Amygdala (tissue), 56 donors: ENCODE measurements at regions not wholly inside any gene's neighbourhood (a gene's known extent, or its start where the extent isn't known, plus 50 kb on each side); places are given as distances from the start of the nearest gene placed in this dataset.
"Not testable (repeated sequence)": the region's sequence is repeated elsewhere in the genome, so short reads cannot be mapped to it uniquely, and the experiment has no call there.

Source experiments
- DNase-seq, 56 donors: peaks; one replicate each; lab custom pipeline; 2025; lab: John Stamatoyannopoulos, UW

DNA sequence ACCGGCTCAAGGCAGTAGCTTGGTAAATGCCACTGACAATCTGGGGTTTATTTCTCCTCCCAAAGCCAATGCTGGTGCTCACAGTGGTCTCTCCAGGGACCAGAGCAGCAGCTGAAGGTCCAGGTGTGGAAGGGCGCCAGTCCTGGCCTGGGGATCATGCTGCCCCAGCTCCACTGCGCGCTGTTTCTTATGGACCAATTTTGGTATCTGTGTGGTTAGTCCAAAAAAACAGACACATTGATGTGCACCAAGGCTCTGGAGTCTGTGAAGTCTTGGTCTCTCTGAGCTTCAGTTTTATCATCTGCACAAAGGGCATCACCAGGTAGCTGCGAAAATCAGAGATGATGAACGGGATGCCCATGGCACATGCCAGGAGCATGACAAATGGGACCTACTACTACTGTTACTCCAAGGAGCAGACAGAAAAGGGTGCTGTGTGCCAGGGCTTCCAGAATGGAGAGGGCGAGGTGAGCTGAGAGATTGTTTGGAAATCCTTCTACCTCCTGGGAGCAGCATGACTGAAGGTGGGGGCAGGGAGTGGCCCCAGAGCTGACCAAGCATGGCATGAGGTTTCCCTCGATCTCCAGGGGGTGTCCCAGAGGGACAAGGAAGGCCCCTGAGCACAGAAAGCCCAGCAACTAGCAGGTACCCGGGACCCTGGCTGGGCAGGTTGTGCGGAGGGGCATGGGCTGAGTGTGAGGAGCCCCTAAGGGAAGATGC lies 134.3 kb upstream of the PRR20G start:
- no peak for DNase-seq

DNA sequence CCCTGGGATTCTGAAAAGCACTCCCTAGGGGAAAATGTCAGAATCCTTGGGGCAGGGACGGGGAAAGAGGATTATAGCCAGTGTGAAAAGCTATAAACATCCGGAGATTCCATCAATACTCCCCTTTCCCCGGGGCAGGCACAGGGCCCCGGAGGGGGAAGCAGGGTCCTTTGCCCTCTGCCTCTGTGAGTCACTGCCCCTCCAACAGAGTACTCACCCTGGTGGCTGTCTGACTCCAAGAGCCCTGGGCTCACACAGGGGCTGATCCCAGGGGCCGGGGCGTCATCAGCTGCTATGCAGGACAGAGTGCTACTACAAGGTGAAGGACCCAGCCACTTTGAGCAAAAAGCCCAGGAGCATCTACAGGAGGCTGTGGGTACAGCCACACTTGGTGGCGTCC lies 133.0 kb upstream of the PRR20G start:
- DNase-seq, result no peak

DNA sequence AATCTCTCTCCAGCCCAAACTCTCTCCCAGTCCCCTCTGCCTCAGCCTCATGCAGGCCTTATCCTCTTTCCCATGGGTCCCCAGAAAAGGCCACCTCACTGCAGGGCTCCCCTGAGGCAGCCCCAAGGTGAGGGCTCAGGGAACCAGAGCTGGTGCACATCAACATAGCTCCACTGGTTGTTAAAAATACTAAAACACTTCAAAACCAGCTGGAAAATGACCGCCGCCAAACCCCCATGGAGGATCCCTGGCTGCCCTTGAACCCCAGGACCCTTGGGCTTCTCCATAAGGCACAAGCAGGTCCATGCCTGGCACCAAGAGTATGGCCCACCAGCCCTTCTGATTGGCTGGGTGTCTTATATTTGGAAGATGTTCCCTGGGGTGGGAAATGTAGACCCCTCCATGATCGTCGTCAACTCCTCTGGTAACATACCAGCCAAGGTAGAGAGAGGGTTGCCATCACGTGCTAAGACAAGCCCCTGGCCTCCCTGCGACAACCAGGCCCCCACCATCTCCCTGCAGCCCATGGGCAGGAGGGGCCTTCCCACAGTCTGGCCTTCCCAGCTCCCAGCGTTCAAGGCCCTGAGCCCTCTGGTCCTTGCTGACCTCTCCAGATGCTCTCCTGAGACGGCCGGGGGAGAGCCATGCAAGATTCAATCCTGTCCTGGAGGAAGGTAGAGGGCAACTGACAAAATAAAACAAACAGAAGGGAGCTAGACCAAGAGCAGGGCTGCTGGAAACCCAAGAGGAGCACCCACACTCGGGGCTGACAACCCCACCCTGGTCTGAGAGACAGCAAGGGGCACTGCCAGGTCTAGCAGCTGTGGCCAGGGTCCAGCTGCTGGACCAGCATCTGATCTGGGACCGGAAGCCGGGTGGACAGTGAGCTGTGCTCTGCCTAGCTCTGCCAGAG lies 132.1 kb upstream of the PRR20G start:
- no peak for DNase-seq

DNA sequence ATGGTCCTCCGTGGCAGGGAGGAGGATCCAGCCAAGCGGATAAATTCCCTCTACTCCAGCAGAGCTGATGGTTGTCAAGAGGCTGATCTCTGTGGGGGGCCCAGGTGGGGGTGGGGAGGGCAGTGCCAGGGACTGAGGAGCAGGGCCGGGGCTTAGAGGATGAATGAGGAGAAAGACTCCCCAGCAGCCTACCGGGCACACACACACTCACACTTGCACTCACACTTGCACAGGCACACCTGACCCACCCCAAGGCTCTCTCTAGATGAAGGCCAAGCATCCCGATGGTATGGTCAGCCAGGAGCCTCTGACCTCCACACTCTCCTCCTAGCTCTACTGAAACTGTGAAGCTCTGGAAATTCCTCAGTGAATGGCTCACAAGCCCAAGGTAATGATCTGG lies 131.3 kb upstream of the PRR20G start:
- DNase-seq, result no peak

DNA sequence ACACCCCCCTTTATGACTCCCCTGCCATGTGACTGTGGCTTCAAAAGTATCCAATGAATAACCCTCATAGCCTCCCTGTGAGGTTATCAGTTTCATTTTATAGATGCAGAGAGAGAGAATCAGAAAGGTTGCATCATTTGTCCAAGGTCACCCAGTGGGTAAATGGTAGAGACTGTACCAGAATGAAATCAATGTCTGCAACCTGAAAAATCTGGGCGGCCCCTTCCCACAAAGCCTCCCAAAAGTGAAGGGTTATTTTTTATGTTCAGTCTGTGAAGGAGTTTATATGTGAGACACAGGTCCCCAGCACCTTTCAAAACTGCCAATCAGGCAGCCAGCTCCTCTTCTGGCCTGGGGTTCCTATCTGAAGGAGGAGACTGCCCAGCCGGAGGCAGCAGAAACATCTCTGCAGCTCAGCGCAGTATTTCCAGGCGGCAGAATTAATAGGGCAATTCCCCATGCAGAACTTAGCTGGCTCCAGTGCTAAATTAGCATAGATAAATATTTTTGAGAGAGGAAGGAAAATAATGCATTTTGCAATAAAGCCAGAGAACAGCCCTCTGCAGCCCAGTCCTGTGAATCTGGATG lies 130.8 kb upstream of the PRR20G start:
- no peak for DNase-seq

DNA sequence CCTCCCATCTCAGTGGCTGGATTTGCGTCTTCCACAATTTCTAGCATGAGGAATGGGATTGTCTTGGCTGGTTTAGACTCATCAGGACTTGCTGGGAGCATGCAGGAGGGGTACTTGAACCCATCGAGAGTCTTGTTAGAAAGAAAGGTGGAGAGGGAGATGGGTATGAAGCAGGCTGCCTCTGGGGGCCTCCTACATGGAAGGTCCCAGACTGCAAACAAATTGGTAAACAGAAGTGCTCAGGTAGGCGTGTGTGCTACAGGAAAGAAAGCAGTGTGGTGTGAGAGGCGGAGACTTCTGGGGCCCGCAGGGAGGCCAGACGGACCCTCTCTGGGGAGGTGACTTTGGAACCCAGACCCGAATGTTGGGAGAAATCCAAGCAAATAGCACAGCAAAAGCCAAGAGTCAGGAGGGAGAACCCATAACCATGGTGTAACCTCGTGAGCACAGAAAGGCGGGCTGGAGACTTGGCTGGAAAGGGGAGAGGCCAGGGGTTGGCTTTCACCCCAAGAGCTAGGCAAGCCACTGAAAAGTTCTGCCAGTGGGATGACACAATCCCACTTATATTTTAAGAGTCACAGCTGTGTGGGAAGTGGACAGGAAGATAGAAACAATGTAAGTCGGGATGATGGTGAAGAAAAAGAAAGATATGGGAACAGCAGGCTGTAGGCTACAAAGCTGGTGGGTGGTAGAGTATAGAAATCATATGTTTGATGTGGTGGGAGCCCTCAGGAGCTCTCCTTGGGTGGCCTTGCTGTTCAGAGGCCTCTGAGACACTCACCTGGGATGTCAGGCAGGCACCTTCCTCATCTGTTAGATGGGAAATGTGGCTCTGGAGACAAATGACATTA lies 130.1 kb upstream of the PRR20G start:
- DNase-seq, result no peak

DNA sequence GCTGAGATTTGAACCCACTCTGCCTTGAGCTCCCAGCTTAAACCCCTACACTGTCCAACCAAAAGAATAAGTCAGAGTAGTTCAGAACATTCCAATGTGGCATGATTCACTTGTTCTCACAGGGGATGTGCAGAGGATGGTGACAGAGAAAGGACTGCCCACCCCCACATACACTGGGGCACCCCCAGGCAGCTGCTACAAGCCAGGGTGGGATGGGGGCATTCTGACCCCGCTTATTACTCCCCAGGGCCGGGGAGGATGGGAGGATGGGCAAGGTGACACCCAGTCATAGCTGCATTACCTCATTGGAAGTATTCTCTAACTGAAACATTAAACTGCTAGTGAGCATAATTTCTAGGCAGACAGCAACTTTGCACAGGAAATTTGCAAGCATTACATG lies 126.0 kb upstream of the PRR20G start:
- DNase-seq, result no peak

DNA sequence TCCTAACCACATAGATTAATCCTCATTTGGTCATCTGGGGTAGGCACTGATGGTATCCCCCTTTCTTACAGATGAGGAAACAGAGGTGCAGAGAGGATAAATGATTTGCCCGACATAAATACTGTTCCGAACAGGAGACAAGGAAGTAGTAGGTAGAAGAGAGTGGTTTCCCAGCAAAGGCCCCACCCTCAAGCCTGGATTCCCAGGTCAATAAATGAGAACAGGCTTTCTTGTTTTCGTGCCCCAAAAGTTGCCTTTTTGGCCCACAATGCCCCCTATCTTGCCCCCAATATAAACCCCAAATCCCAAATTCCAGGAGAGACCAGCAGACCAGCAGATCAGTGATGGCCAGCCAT lies 125.5 kb upstream of the PRR20G start:
- no peak for DNase-seq

DNA sequence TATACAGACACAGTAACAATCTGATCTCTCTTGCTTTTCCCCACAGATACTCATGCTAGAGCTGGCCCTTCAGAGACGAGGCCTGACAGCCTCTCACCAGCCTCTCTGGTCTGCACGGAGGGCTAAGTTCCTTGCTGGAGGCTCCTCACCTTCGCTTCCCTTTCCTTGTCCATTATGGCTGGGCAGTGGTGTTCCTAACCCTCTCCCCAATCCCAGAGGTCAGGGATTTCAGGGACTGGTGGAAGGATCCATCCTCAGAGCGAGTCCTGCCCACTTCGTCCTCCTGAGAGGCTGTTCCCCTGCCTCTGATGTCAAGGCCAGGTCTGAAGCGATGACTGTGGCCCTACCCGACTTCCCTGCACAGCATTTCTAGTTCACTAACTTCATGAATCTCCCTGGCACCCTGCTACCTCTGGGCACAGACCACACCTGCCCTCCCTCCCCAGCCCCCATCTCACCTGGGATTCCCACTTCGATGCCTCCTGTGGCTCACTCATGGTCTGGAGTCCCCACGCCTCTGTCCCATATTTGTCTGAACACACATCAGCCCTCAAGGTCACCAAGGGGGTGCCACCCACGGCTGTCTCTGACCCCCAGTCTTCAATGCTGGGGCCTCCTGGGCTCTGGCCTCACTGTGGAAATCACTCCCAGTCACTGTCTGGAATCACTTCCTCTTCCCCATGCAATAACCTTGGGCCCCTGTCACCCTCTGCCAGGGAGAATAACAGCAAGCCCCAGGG lies 124.9 kb upstream of the PRR20G start:
- DNase-seq, result no peak

DNA sequence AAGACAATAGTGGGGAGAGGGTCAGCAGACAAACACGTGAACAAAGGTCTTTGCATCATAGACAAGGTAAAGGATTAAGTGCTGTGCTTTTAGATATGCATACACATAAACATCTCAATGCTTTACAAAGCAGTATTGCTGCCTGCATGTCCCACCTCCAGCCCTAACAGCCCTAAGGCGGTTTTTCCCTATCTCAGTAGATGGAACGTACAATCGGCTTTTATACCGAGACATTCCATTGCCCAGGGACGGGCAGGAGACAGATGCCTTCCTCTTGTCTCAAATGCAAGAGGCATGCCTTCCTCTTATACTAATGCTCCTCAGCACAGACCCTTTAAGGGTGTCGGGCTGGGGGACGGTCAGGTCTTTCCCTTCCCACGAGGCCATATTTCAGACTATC lies 124.0 kb upstream of the PRR20G start:
- DNase-seq, result not testable (repeated sequence)

DNA sequence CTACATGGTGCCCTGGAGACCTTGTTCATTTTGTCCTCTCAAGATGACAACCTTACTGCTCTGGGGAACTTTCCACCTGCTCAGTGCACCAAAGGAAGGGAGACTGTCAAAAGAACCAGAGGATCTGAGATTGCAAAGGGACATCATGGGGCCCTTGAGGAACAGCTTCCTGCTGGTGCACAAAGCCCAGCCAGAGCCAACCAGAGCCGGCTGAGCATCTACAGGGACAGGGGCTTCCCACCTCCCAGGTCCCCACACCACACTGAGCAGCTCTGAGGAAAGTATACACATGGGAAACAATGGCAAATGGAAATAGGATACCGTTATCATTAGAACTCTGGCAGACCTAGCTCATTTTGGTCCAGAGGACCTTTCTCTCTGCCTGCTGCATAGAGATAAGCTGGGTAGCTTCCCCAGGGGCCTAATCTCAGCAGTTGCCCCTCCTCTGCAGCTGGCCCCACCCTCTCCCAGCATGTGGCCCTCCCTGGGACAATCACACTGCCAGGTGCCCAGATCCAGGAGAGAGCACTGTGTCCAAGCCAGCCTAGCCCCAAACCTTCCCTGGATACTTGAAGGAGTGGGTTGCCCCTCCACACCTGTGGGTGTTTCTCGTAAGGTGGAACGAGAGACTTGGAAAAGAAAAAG lies 123.4 kb upstream of the PRR20G start:
- no peak for DNase-seq

DNA sequence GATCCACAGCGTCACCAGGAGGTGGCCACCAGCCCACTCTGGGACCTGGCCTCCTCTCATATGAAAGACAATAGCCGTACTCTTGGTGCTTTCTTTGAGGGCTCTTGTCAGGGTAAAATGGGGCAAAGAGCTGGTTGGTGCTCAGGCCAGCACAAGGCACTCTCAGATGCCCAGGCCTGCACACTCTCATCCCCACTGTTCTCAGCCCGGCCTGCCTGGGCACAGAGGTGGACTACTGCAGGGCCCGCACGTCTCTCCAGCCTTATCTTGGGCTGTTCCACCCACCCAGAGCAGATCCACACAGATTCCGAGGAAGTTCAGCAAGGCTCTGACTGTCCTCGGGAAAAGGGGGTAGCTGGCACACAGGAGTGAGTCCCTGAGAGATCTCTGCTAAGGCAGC lies 122.8 kb upstream of the PRR20G start:
- DNase-seq, result no peak

DNA sequence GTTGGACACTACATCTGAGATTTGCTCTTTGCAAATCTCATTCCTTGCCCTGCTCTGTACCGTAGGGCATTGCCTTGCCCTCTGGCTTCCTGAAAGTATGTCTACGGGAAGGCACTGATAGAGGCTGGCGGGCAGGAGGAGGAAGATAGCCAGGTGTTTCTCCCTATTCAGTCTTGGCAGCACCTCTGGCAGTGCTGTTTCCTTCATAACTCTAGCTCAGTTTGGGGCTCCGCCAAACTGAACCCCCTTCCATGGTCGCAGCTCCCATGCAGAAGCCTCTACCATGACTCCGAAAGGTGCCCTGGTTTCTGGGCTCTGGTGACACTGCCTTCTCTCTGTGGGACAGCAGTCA lies 122.3 kb upstream of the PRR20G start:
- no peak for DNase-seq

DNA sequence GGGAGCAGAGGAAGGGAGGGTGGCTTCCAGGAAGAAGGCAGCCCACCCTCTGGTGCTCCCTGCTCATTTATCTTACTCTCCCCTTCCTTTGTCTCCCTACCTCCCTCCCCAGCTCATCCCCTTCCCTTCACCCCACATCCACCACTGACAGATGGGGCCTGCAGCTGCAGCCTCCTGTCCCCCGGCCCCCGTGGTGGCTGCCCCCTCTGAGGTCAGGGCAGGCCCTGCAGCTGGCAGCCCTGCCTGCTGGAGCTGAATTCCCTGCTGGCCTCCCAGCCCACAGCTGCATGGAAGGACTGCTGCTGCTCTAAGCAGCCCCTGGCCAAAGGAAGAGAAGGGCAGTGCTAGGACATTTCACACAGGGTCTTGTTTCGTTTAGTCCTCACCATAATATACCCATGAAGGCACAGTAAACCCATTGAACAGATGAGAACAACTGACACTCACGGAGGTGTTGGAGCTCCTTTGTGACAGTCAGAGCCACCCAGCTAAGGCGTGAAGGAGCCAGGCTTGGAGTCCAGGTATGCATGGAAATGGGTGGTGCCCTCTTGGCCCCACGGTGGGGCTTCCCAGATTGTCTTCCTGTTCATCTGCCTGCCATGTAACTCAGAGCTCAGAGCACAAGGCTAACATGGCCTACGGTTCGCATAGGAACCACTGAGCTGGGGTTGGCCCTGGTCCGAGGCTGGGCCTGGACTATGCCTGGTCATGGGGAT lies 121.7 kb upstream of the PRR20G start:
- no peak for DNase-seq

DNA sequence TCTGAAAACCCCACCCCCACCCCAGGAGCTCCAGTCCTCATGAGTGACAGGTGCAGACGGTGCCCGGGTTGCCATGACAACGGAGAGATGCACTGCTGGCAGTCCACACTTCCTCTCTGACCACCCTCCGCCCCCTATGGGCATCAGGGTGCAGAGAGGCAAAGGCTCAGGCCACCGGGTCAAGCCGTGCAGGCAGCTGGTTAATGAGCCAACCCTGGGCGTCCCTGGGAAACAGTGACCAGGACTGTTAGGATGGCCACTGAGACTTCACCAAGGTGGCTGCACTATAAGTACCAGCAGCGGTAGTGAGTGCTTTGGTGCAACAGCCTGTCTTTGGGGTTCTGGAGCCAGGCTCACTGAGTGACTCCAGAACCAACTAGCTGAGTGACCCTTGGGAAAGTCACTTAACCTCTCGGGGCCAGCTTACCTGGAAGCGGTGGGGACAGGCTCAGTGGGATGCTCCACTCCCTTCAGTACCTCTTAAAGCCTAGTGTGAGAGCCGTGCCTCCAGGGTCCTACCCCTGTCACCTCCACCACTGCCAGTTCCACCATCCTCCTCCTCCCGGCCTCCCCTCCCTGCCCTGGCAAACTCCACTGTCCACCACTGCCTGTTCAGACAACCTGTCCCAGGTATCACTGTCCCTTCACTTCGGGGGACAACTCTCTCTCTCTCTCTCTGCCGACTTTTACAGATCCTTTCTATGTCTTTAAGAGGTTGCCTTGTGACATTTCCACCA lies 121.0 kb upstream of the PRR20G start:
- DNase-seq, result no peak

DNA sequence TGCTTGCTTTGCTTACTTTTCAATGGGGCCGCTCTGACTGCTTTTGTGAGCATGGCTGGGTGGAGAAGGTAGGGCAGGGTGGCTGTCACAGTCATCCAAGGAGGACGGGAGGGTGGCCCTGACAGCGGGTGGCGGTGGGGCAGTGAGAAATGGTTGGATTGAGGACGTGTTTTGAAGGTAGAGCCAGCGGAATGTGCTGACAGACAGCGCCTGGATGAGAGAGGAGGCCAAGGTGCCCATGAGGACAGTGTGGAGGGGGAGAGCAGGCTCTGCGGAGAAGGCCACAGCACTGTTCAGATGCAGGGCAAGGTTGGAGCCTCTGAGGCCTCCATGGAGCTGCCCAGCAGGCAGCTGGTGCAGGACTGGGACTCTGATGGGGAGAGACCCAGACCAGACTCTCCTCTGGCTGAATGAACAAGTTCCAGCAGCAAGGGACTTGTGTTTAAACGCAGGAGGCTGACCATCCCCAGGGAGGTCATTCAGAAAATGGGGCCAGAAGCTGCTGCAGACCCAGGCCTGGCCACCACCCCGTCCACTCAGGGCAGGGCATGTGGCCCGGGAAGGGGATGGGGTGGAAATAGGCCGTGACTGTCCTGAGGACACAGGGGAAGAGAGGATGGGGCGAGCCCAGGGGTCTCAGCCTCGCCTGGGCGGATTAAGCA lies 120.3 kb upstream of the PRR20G start:
- DNase-seq, result no peak

DNA sequence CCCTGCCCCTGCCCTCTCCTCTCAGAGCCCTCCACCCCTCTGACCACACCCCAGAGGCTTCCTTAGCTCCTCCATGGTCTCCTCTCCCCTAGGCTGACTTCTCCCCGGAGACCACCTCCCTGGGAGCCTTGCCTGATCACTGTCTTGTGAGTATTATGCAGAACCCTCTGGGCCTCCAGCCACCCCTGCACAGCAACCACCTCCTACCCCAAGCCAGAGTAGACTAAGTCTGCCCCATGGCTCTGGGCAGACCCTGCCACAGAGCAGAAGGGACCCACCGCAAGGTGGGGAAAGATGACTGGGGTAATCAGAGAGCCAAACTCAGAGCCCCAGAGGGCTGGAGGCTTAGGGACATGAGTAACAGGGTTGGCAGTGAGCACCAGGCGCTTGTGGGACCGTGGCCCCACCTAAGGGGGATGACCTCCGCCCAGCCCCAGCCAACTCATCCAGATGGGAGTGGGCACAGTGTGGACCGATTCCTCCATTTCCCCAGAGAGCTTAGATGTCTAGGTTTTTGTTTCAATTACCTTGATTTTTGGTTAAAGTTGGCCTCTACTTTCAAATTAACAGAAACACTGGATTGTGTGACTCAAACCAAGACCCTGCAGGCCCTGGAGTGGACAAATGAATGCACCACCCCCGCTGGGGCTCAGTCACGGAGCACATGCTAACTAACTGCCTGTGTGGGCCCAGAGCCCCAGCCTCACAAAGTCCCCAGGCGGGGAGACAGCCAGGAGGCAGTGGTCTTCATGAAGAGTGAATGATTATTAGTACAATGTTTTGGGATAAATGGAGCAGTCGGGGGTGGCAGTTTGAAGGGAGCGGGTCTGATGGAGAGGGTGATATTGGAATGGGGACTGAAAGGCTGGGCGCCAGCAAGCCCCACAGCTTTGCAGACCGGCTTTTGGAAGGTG lies 119.4 kb upstream of the PRR20G start:
- DNase-seq, result no peak
